CD4-positive, alpha-beta T cell (primary cell): ENCODE measurements at regions not wholly inside any gene's neighbourhood (a gene's known extent, or its start where the extent isn't known, plus 50 kb on each side); places are given as distances from the start of the nearest gene placed in this dataset.
"Not testable (repeated sequence)": the region's sequence is repeated elsewhere in the genome, so short reads cannot be mapped to it uniquely, and the experiment has no call there.

ENCODE experiments used
- ATAC-seq: fragments of 200-7000 bp; cut with Tn5 transposase; one replicate; pipeline ENCODE4 v1.10.0; 2022; ENCODE audit warnings: mild to moderate bottlenecking; ENCODE audit not compliant: poor library complexity
- CTCF ChIA-PET: fragments of 350-600 bp; sonication (Branson Sonifier 250); formaldehyde crosslinking; loops from one replicate; lab custom pipeline; 2021; ENCODE audit warnings: antibody characterized with exemption, inconsistent platforms; lab: Charles Lee
- POLR2A ChIA-PET: fragments of 350-600 bp; sonication (Branson Sonifier 250); formaldehyde crosslinking; loops from one replicate; lab custom pipeline; 2021; ENCODE audit warnings: antibody characterized with exemption, inconsistent platforms; lab: Charles Lee
- DNase-seq, 14 experiments: peaks; one replicate each; pipeline ENCODE4 v3.0.0-alpha.2; 2013 to 2020; ENCODE audit warnings: mixed read lengths in 2 of 14
- H3K27ac ChIP-seq, 2 donors: one replicate each; pipeline versions ENCODE4 v1.5.1 to v1.7.0; 2013; ENCODE audit warnings: low read length in 2 of 2, low read depth in 1 of 2, mild to moderate bottlenecking in 1 of 2
- H3K27me3 ChIP-seq, 2 experiments: 1 replicate in 1 of 2; 2 replicates in 1 of 2; pipeline versions ENCODE4 v1.6.1 to v1.7.0; 2013; ENCODE audit warnings: low read length in 2 of 2, control low read depth in 1 of 2, mild to moderate bottlenecking in 1 of 2, moderate library complexity in 1 of 2; ENCODE audit not compliant: insufficient read depth in 2 of 2, control insufficient read depth in 1 of 2
- H3K36me3 ChIP-seq: one replicate; pipeline ENCODE4 v1.6.1; 2013; ENCODE audit warnings: low read length, control low read depth; ENCODE audit not compliant: insufficient read depth
- H3K4me1 ChIP-seq: one replicate; pipeline ENCODE4 v1.6.1; 2013; ENCODE audit warnings: low read length, control low read depth; ENCODE audit not compliant: insufficient read depth
- H3K4me3 ChIP-seq: one replicate; pipeline ENCODE4 v1.5.1; 2013; ENCODE audit warnings: mild to moderate bottlenecking, low read length, moderate library complexity
- H3K9me3 ChIP-seq, 2 experiments: 1 replicate in 1 of 2; 2 replicates in 1 of 2; pipeline versions ENCODE4 v1.6.1 to v1.7.0; 2013; ENCODE audit warnings: low read length in 2 of 2, mild to moderate bottlenecking in 2 of 2, control low read depth in 1 of 2, moderate library complexity in 1 of 2; ENCODE audit not compliant: control insufficient read depth in 1 of 2, insufficient read depth in 1 of 2
- H3K27ac Mint-ChIP-seq: one replicate; pipeline ENCODE4 v1.8.0; 2020; ENCODE audit warnings: mixed read lengths
- H3K27me3 Mint-ChIP-seq: one replicate; pipeline ENCODE4 v1.8.0; 2021; ENCODE audit warnings: mixed read lengths
- H3K36me3 Mint-ChIP-seq: one replicate; pipeline ENCODE4 v1.8.0; 2021; ENCODE audit warnings: low read depth, mixed read lengths
- H3K4me1 Mint-ChIP-seq: one replicate; pipeline ENCODE4 v1.8.0; 2021; ENCODE audit warnings: low read depth, mixed read lengths
- H3K4me3 Mint-ChIP-seq: one replicate; pipeline ENCODE4 v1.8.0; 2020; ENCODE audit warnings: mild to moderate bottlenecking, mixed read lengths
- H3K9me3 Mint-ChIP-seq: one replicate; pipeline ENCODE4 v1.8.0; 2020; ENCODE audit warnings: mixed read lengths
- intact Hi-C, 2 experiments: fragments of 100-400 bp; cut with DNase I in 1 of 2; cut with micrococcal nuclease in 1 of 2; formaldehyde crosslinking; loops; one replicate each; pipeline versions ENCODE4 v1.15.1 to v1.9.0; 2023 to 2025; cut with DNase I, micrococcal nuclease
- TF ChIP-seq, protein P1 (sequence below): fragments of 200-600 bp; IDR thresholded peaks from one replicate; pipeline ENCODE4 v1.8.0; 2022; ENCODE audit warnings: antibody characterized with exemption, mild to moderate bottlenecking

DNA sequence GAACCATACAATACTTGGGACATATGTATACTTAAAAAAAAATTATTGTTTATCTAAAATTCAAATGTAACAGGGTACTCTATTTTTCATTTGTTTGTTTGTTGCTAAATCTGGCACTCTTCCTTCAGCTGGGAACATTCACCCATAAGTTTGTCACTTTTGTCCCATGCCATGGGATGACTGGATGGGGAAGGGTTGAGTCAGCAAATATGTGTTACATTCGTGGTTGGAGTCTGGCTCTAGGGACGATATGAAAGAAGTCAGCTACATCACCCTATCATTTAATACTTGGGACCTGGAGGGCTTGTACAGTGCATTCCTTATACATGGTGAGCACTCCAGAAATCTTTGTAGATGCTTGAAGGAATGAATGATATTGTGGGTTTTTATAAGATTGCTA lies 131.3 kb downstream of the IPO8 start:
- Histone ChIP-seq H3K4me3 (no peak overlapping the region), H3K9me3 (peaks cover 0 to 6% of the 10 kb centered on the region in 2 experiments), H3K36me3 (no peaks in the 10 kb centered on the region), H3K27ac (no peak overlapping the region), H3K4me1 (no peaks in the 10 kb centered on the region), H3K27me3 (no peaks in the 10 kb centered on the region)
- TF ChIP-seq, protein P1, sequence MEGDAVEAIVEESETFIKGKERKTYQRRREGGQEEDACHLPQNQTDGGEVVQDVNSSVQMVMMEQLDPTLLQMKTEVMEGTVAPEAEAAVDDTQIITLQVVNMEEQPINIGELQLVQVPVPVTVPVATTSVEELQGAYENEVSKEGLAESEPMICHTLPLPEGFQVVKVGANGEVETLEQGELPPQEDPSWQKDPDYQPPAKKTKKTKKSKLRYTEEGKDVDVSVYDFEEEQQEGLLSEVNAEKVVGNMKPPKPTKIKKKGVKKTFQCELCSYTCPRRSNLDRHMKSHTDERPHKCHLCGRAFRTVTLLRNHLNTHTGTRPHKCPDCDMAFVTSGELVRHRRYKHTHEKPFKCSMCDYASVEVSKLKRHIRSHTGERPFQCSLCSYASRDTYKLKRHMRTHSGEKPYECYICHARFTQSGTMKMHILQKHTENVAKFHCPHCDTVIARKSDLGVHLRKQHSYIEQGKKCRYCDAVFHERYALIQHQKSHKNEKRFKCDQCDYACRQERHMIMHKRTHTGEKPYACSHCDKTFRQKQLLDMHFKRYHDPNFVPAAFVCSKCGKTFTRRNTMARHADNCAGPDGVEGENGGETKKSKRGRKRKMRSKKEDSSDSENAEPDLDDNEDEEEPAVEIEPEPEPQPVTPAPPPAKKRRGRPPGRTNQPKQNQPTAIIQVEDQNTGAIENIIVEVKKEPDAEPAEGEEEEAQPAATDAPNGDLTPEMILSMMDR = no peak
- Mint-ChIP-seq H3K27me3 (no peaks in the 10 kb centered on the region), H3K4me1 (no peaks in the 10 kb centered on the region), H3K9me3 (no peaks in the 10 kb centered on the region), H3K4me3 (no peak overlapping the region), H3K36me3 (no peaks in the 10 kb centered on the region), H3K27ac (no peak overlapping the region)
- ATAC-seq (no peak), DNase-seq (no peak)
- ChIA-PET CTCF (no interaction called here), POLR2A (no interaction called here)
- intact Hi-C loops = no loop called here

GRCh38 chr12:30548203-30548602 lies 147.5 kb downstream of the IPO8 start:
- Mint-ChIP-seq H3K9me3 (peaks cover 8% of the 10 kb centered on the region), H3K4me1 (no peaks in the 10 kb centered on the region), H3K27me3 (peaks cover 10% of the 10 kb centered on the region), H3K36me3 (no peaks in the 10 kb centered on the region), H3K4me3 (no peak overlapping the region), H3K27ac (no peak overlapping the region)
- no peak for ATAC-seq
- no peak for DNase-seq
- POLR2A ChIA-PET = no interaction called here
- Histone ChIP-seq H3K4me3 (no peak overlapping the region), H3K4me1 (no peaks in the 10 kb centered on the region), H3K27ac (no peak overlapping the region), H3K36me3 (no peaks in the 10 kb centered on the region), H3K9me3 (peaks cover 0 to 13% of the 10 kb centered on the region in 2 experiments), H3K27me3 (peaks cover 0 to 3% of the 10 kb centered on the region in 2 experiments)
- intact Hi-C loops = no loop called here
- CTCF ChIA-PET = no interaction called here
- TF ChIP-seq, protein P1 = no peak

GRCh38 chr12:30546121-30546520 lies 149.5 kb downstream of the IPO8 start:
- Mint-ChIP-seq H3K27ac (no peak overlapping the region), H3K4me1 (no peaks in the 10 kb centered on the region), H3K4me3 (no peak overlapping the region), H3K27me3 (no peaks in the 10 kb centered on the region), H3K9me3 (peaks cover 17% of the 10 kb centered on the region), H3K36me3 (no peaks in the 10 kb centered on the region)
- DNase-seq (no peak), ATAC-seq (no peak)
- TF ChIP-seq, protein P1 = no peak
- no peaks in the 10 kb centered on the region for H3K4me1 ChIP-seq
- no peak overlapping the region for H3K4me3 ChIP-seq
- peaks cover 0 to 13% of the 10 kb centered on the region in 2 experiments for H3K9me3 ChIP-seq
- POLR2A ChIA-PET = no interaction called here
- intact Hi-C loops = no loop called here
- no peak overlapping the region for H3K27ac ChIP-seq
- H3K27me3 ChIP-seq = no peaks in the 10 kb centered on the region
- CTCF ChIA-PET = no interaction called here
- no peaks in the 10 kb centered on the region for H3K36me3 ChIP-seq

DNA sequence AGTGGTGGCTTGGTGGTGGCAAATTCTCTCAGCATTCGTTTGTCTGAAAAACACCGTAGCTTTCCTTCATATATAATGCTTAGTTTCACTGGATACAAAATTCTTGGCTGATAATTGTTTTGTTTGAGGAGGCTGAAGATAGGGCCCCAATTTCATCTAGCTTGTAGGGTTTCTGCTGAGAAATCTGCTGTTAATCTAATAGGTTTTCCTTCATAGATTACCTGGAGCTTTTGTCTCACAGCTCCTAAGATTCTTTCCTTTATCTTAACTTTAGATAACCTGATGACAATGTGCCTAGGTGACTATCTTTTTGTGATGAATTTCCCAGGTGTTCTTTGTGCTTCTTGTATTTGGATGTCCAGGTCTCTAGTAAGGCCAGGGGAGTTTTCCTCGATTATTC lies 151.0 kb downstream of the IPO8 start:
- ATAC-seq, H3K4me1 ChIP-seq, H3K4me3 Mint-ChIP-seq, DNase-seq, intact Hi-C loops, H3K4me1 Mint-ChIP-seq, CTCF ChIA-PET, H3K4me3 ChIP-seq, H3K27ac ChIP-seq, POLR2A ChIA-PET, H3K27ac Mint-ChIP-seq, H3K27me3 ChIP-seq, H3K27me3 Mint-ChIP-seq, H3K36me3 ChIP-seq, H3K36me3 Mint-ChIP-seq: not testable (repeated sequence)
- peaks cover 25% of the 10 kb centered on the region for H3K9me3 Mint-ChIP-seq
- H3K9me3 ChIP-seq = peaks cover 0 to 13% of the 10 kb centered on the region in 2 experiments
